Sigmoid colon (tissue), 6 donors: ENCODE measurements at regions not wholly inside any gene's neighbourhood (a gene's known extent, or its start where the extent isn't known, plus 50 kb on each side); places are given as distances from the start of the nearest gene placed in this dataset.

Experiments used
- DNase-seq: peaks from one replicate; pipeline ENCODE4 v3.0.0-alpha.2; 2019
- H3K27ac ChIP-seq, 4 donors: fragments of 200-600 bp; sonication (generic); one replicate each; pipeline ENCODE4 v1.5.1; 2016 to 2019; ENCODE audit warnings: mild to moderate bottlenecking in 1 of 4
- H3K27me3 ChIP-seq, 3 donors: fragments of 200-600 bp; sonication (generic); one replicate each; pipeline ENCODE4 v1.5.1; 2019; ENCODE audit warnings: mild to moderate bottlenecking in 1 of 3
- H3K36me3 ChIP-seq, 4 donors: fragments of 200-600 bp; sonication (generic); one replicate each; pipeline ENCODE4 v1.5.1; 2016 to 2019
- H3K4me1 ChIP-seq, 4 donors: fragments of 200-600 bp; sonication (generic); one replicate each; pipeline ENCODE4 v1.5.1; 2017 to 2019
- H3K4me3 ChIP-seq, 4 donors: fragments of 200-600 bp; sonication (generic); one replicate each; pipeline ENCODE4 v1.5.1; 2017 to 2019; ENCODE audit warnings: mild to moderate bottlenecking in 2 of 4, moderate library complexity in 1 of 4
- H3K9me3 ChIP-seq, 4 donors: fragments of 200-600 bp in 3 of 4; sonication (generic) in 3 of 4; one replicate each; pipeline versions ENCODE4 v1.5.1 to v1.6.1; 2013 to 2019
- EP300 ChIP-seq, 4 donors: sonication (generic); formaldehyde crosslinking; IDR thresholded peaks; one replicate each; pipeline ENCODE4 v1.6.1; 2017; ENCODE audit warnings: antibody characterized with exemption in 4 of 4
- POLR2A ChIP-seq, 2 donors: fragments of 450-650 bp; IDR thresholded peaks; one replicate each; pipeline ENCODE4 v1.6.1; 2016; ENCODE audit warnings: antibody characterized with exemption in 2 of 2, mild to moderate bottlenecking in 2 of 2, moderate library complexity in 2 of 2
- POLR2AphosphoS5 ChIP-seq, 4 donors: sonication (generic); formaldehyde crosslinking; IDR thresholded peaks; one replicate each; pipeline ENCODE4 v1.6.1; 2017; ENCODE audit warnings: antibody characterized with exemption in 4 of 4
- WGBS, 2 donors: extraction: QIAGEN DNeasy Blood & Tissue Kit; methylation state at CpG; one replicate each; pipeline ENCODE4 v1.1.7; 2013; 5-methylcytosine and 5-hydroxymethylcytosine counted together
- intact Hi-C: fragments of 100-400 bp; cut with DNase I; formaldehyde crosslinking; loops from one replicate; pipeline ENCODE4 v1.15.1; 2023
- TF ChIP-seq, protein P1 (sequence below), 4 experiments: fragments of 450-650 bp in 3 of 4; fragments of 200-600 bp in 1 of 4; IDR thresholded peaks; one replicate each; pipeline ENCODE4 v1.5.1; 2016 to 2019; ENCODE audit warnings: antibody characterized with exemption in 4 of 4, mild to moderate bottlenecking in 3 of 4, moderate library complexity in 2 of 4
- donor health status: healthy with polysubstance abuse.
- donor health status: healthy.

DNA sequence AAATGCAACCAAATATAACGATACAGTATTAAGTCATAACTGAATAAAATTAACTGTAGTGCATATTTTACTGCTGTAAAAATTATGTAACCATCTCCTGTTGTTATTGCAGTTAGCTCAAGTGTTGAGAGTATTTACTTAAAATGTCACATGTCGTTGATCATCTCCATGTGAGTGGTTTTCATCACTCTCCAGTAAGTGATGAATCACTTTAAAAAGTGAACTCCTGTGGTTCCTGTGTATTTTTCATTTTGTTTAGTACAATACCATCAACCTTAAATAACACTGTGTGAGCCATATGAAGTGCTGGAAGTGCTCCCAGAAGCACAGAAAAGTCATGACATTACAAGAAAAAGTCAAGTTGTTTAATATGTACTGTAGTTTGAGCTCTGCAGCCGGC is 104.7 kb upstream of the SLCO1B1 start:
- Histone ChIP-seq H3K36me3 (no peaks in the 10 kb centered on the region), H3K27ac (no peak overlapping the region), H3K4me3 (no peak overlapping the region), H3K9me3 (no peaks in the 10 kb centered on the region), H3K27me3 (no peaks in the 10 kb centered on the region), H3K4me1 (peaks cover 0 to 4% (median 2%) of the 10 kb centered on the region in 4 donors)
- 10 to 35% methylated on average over 3 of the region's 3 CpGs for WGBS, 2 donors
- TF ChIP-seq POLR2AphosphoS5 (IDR thresholded peaks at IDR 0.05) (peak; percentile 65 to 78 (median 70)), POLR2A (IDR thresholded peaks at IDR 0.05) (no peak), EP300 (IDR thresholded peaks at IDR 0.05) (peak in 1 of 4 donors; percentile 20)
- TF ChIP-seq, protein P1, sequence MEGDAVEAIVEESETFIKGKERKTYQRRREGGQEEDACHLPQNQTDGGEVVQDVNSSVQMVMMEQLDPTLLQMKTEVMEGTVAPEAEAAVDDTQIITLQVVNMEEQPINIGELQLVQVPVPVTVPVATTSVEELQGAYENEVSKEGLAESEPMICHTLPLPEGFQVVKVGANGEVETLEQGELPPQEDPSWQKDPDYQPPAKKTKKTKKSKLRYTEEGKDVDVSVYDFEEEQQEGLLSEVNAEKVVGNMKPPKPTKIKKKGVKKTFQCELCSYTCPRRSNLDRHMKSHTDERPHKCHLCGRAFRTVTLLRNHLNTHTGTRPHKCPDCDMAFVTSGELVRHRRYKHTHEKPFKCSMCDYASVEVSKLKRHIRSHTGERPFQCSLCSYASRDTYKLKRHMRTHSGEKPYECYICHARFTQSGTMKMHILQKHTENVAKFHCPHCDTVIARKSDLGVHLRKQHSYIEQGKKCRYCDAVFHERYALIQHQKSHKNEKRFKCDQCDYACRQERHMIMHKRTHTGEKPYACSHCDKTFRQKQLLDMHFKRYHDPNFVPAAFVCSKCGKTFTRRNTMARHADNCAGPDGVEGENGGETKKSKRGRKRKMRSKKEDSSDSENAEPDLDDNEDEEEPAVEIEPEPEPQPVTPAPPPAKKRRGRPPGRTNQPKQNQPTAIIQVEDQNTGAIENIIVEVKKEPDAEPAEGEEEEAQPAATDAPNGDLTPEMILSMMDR (IDR thresholded peaks at IDR 0.05), result no peak
- intact Hi-C loops, result no loop called here
- no peak for DNase-seq

DNA sequence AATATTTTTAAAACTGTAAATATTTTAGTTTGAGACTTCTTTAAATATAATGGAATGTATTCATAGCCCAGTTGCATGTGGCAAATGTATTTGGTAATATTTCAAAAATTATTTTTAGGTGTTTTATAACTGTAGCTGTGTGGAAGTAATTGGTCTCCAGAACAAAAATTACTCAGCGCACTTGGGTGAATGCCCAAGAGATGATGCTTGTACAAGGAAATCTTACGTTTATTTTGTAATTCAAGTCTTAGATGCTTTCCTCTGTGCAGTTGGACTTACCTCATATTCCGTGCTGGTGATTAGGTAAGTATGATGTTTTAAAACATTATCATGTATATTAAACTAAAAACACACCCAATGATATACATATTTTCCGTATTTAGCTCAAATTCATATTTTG is 76.7 kb upstream of the SLCO1B1 start:
- Histone ChIP-seq H3K36me3 (no peaks in the 10 kb centered on the region), H3K4me3 (no peak overlapping the region), H3K27ac (no peak overlapping the region), H3K9me3 (no peaks in the 10 kb centered on the region), H3K4me1 (no peaks in the 10 kb centered on the region), H3K27me3 (no peaks in the 10 kb centered on the region)
- intact Hi-C loops, result no loop called here
- DNase-seq, result no peak
- TF ChIP-seq, protein P1 (IDR thresholded peaks at IDR 0.05), result no peak
- no peak for TF ChIP-seq POLR2AphosphoS5 (IDR thresholded peaks at IDR 0.05)
- TF ChIP-seq EP300 (IDR thresholded peaks at IDR 0.05), result no peak
- no peak for TF ChIP-seq POLR2A (IDR thresholded peaks at IDR 0.05)
- 60 to 78% methylated on average over 4 of the region's 4 CpGs for WGBS, 2 donors

DNA sequence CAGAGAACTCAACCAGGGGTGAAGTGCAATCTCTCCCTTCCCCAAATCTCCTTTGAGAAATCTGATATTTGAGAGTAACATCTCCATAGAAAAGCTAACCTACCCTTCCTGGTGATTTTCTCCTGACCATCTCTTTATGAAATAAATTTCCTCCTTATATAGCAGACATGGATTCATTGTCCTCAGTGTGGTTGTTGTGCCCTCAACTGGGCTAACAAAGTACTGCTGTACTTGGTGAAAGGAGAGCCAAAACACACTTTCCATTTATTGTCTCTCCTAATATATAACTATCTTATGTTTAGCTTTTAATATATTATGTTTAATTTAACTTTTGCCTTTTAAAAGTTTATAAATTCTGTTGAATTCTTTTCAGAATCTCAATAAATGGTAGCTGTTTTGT is 65.1 kb upstream of the SLCO1B1 start:
- no peak for TF ChIP-seq POLR2A (IDR thresholded peaks at IDR 0.05)
- TF ChIP-seq, protein P1 (IDR thresholded peaks at IDR 0.05), result peak in 2 of 4 experiments; percentile 28 to 40
- Histone ChIP-seq H3K9me3 (no peaks in the 10 kb centered on the region), H3K27me3 (no peaks in the 10 kb centered on the region), H3K4me3 (no peak overlapping the region), H3K4me1 (no peaks in the 10 kb centered on the region), H3K27ac (no peak overlapping the region), H3K36me3 (no peaks in the 10 kb centered on the region)
- intact Hi-C loops, result no loop called here
- DNase-seq, result no peak

DNA sequence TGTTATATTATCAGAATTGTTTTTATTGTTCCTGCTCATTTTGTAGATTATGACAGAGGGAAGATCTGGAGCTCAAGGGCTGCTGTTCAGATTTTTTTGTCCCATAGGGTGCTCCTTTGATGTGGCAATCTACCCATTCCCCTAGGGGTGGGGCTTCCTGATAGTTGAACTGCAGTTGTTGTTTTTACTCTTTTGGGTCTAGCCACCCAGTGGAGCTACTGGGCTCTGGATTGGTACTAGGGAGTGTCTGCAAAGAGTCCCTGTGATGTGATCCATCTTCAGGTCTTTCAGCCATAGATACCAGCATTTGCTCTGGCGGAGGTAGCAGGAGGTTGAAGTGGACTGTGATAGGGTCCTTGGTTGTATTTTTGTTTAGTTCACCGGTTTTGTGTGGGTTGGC is 57.9 kb upstream of the SLCO1B1 start:
- no peak for TF ChIP-seq POLR2A (IDR thresholded peaks at IDR 0.05)
- no peak for TF ChIP-seq EP300 (IDR thresholded peaks at IDR 0.05)
- no peak for TF ChIP-seq POLR2AphosphoS5 (IDR thresholded peaks at IDR 0.05)
- TF ChIP-seq, protein P1 (IDR thresholded peaks at IDR 0.05), result no peak
- Histone ChIP-seq H3K4me3 (no peak overlapping the region), H3K9me3 (no peaks in the 10 kb centered on the region), H3K27me3 (no peaks in the 10 kb centered on the region), H3K27ac (no peak overlapping the region), H3K4me1 (no peaks in the 10 kb centered on the region), H3K36me3 (no peaks in the 10 kb centered on the region)
- intact Hi-C loops, result no loop called here
- WGBS, 2 donors, result 82 to 92% methylated on average over 2 of the region's 2 CpGs
- no peak for DNase-seq

DNA sequence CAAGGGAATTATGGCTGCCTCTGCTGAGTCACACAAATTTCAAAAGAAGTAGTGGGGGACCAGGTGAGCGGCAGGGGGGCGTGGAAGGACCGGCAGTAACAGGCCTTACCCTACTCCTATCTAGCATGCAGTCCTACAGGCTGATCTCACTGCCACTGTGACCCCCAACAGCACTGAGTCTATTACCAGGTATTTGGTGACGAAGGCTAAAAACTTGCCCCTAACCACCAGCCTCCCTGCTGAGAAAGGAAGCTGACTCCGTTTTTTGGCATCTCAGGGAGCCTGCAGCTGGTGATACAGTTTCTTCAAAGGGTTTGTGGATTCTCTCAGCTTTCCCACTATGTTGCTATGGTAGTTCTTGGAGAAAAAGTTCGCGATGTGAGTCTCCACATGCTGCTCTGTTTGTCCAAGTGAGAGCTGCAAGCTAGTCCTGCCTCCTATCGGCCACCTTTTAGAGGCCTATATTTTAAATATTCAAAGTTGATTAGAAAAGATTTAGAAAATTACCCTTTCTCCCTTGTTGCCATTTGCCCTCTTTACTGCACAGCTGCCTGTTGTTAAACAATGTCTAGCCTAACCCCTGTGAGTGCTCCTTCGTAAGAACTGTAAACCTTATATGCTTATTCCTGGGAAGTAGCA is 57.1 kb upstream of the SLCO1B1 start:
- Histone ChIP-seq H3K9me3 (peaks cover 0 to 4% (median 0%) of the 10 kb centered on the region in 4 donors), H3K4me1 (no peaks in the 10 kb centered on the region), H3K27ac (no peak overlapping the region), H3K4me3 (no peak overlapping the region), H3K27me3 (no peaks in the 10 kb centered on the region), H3K36me3 (no peaks in the 10 kb centered on the region)
- no peak for DNase-seq
- intact Hi-C loops, result no loop called here
- 90 to 92% methylated on average over 9 of the region's 9 CpGs for WGBS, 2 donors
- no peak for TF ChIP-seq EP300 (IDR thresholded peaks at IDR 0.05)
- TF ChIP-seq, protein P1 (IDR thresholded peaks at IDR 0.05), result no peak
- TF ChIP-seq POLR2A (IDR thresholded peaks at IDR 0.05), result no peak
- no peak for TF ChIP-seq POLR2AphosphoS5 (IDR thresholded peaks at IDR 0.05)
